ENCODE measurements at regions not wholly inside any gene's neighbourhood (a gene's known extent, or its start where the extent isn't known, plus 50 kb on each side); places are given as distances from the start of the nearest gene placed in this dataset.

DNA sequence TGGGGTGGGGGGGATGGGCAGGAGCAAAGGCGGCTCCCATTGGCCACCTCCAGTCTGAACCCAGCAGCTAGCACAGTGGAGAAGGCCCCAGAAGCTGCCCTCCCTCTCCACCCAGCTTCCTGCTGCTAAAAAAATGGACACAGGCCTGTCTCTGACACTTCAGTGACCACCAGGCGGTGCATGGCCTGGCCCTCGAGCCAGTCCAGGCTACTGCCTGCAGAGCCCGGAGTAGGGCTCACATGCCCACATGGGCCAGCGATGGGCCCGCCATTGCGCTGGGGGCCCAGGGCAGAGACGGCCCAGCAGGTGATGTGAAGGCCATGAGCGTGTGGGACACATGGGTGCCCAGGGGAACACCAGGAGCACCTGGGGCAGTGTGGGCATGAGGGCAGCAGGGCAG is 52.1 kb upstream of the NOTCH1 start:
- peaks cover 3 to 5% (median 5%) of the 10 kb centered on the region in 5 donors for H3K27me3 ChIP-seq (ENCODE audit: control insufficient read depth in 5 of 5, insufficient read depth in 4 of 5, low read length in 5 of 5)
- H3K36me3 ChIP-seq (ENCODE audit: control insufficient read depth in 5 of 5, insufficient read depth in 5 of 5, low read length in 5 of 5) = no peaks in the 10 kb centered on the region
- peaks cover 2 to 9% (median 6%) of the 10 kb centered on the region in 5 donors for H3K4me1 ChIP-seq (ENCODE audit: control insufficient read depth in 5 of 5, insufficient read depth in 5 of 5, low read length in 5 of 5)
- H3K4me3 ChIP-seq (ENCODE audit: low read depth in 1 of 5, low read length in 5 of 5) = no peak overlapping the region
- H3K27ac ChIP-seq (ENCODE audit: low read depth, low read length) = no peak overlapping the region
- peaks cover 0 to 6% (median 0%) of the 10 kb centered on the region in 5 donors for H3K9me3 ChIP-seq (ENCODE audit: control insufficient read depth in 5 of 5, low read length in 5 of 5)
- H3K9ac ChIP-seq (ENCODE audit: low read length in 5 of 5) = no peak overlapping the region

DNA sequence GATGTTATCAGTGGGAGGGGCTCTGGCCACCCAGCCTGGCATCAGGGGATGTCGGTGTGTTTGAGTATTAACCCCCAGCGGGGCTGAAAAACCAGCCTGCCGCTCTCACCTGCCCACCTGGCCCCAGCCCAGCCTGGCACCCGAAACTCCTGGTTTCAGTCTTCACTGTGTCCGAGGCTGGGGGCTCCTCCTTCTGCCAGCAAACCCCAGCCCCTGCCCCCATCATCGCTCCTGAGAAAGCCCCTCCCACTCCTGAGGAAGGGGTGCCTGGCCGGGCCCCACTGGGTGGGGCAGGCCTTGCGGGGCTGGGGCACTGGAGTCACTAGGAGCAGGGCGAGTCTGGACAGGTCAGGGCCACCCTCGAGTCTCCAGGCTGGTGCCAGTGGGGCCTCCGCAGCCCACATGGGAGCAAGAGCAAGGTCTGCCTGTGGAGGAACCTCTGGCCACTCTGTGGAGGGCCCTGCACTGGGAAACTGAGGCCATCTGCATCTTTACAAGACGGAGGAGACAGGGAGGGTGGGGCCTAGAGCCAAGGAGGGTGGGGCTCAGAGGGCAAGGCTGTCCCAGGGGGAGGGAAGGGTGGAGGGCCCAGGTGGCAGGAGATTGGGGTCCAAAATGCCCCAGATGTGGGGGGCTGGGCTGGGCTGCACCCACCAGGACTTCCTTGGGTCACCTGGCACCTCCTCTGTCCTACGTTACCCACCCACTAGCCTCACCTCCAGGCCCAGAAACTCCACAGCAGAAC is 51.5 kb upstream of the NOTCH1 start:
- H3K27me3 ChIP-seq (ENCODE audit: control insufficient read depth in 5 of 5, insufficient read depth in 4 of 5, low read length in 5 of 5) = peaks cover 3 to 8% (median 5%) of the 10 kb centered on the region in 5 donors
- peaks cover 0 to 6% (median 0%) of the 10 kb centered on the region in 5 donors for H3K9me3 ChIP-seq (ENCODE audit: control insufficient read depth in 5 of 5, low read length in 5 of 5)
- H3K27ac ChIP-seq (ENCODE audit: low read depth, low read length) = no peak overlapping the region
- H3K4me3 ChIP-seq (ENCODE audit: low read depth in 1 of 5, low read length in 5 of 5) = no peak overlapping the region
- H3K4me1 ChIP-seq (ENCODE audit: control insufficient read depth in 5 of 5, insufficient read depth in 5 of 5, low read length in 5 of 5) = peaks cover 2 to 9% (median 6%) of the 10 kb centered on the region in 5 donors
- no peak overlapping the region for H3K9ac ChIP-seq (ENCODE audit: low read length in 5 of 5)
- H3K36me3 ChIP-seq (ENCODE audit: control insufficient read depth in 5 of 5, insufficient read depth in 5 of 5, low read length in 5 of 5) = no peaks in the 10 kb centered on the region

DNA sequence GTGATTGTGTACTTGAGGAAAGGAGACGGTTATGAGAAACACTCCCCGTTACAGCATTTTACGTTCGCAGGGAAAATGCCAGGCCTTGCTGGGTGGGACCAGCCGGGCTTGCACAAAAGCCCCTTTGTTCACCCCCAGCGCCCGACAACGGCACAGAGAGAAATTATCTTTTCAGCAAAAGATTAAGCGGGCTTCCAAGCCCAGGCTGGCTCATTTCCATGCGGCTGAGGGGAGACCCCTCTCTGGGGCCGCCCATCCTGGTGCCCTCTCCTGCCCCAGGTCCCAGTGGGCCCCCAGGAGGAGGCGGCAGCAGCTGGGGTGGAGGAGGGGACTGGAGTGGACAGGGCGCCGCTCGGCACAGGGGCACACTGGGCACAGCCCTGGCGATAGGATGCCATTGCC is 50.8 kb upstream of the NOTCH1 start:
- Histone ChIP-seq H3K36me3 (ENCODE audit: control insufficient read depth in 5 of 5, insufficient read depth in 5 of 5, low read length in 5 of 5) (no peaks in the 10 kb centered on the region), H3K27me3 (ENCODE audit: control insufficient read depth in 5 of 5, insufficient read depth in 4 of 5, low read length in 5 of 5) (peaks cover 3 to 8% (median 5%) of the 10 kb centered on the region in 5 donors), H3K9ac (ENCODE audit: low read length in 5 of 5) (no peak overlapping the region), H3K4me3 (ENCODE audit: low read depth in 1 of 5, low read length in 5 of 5) (no peak overlapping the region), H3K9me3 (ENCODE audit: control insufficient read depth in 5 of 5, low read length in 5 of 5) (peaks cover 0 to 6% (median 0%) of the 10 kb centered on the region in 5 donors), H3K27ac (ENCODE audit: low read depth, low read length) (no peak overlapping the region), H3K4me1 (ENCODE audit: control insufficient read depth in 5 of 5, insufficient read depth in 5 of 5, low read length in 5 of 5) (peaks cover 2 to 9% (median 6%) of the 10 kb centered on the region in 5 donors)

DNA sequence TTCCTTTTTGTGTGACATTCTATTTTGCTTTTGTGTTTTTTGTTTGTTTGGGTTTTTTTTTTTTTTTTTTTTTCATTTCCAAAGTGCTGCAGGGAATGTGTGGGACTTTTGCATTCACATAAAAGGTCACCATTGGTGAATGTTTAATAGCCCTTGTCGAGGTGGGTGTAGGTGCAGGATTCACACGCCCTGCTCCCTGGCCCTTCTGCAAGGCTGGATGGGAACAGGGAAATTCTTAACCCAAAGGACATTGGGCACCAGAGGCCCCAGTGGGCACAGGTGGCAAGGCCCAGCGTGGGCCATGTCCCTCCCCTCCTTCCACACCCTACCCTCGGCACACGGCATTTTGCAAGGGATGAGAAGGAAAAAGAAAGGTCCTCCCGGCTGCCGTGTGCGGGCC is 50.4 kb upstream of the NOTCH1 start:
- Histone ChIP-seq H3K27ac (ENCODE audit: low read depth, low read length) (no peak overlapping the region), H3K9me3 (ENCODE audit: control insufficient read depth in 5 of 5, low read length in 5 of 5) (peaks cover 0 to 6% (median 0%) of the 10 kb centered on the region in 5 donors), H3K4me1 (ENCODE audit: control insufficient read depth in 5 of 5, insufficient read depth in 5 of 5, low read length in 5 of 5) (peaks cover 2 to 13% (median 7%) of the 10 kb centered on the region in 5 donors), H3K4me3 (ENCODE audit: low read depth in 1 of 5, low read length in 5 of 5) (no peak overlapping the region), H3K36me3 (ENCODE audit: control insufficient read depth in 5 of 5, insufficient read depth in 5 of 5, low read length in 5 of 5) (no peaks in the 10 kb centered on the region), H3K27me3 (ENCODE audit: control insufficient read depth in 5 of 5, insufficient read depth in 4 of 5, low read length in 5 of 5) (peaks cover 4 to 8% (median 5%) of the 10 kb centered on the region in 5 donors), H3K9ac (ENCODE audit: low read length in 5 of 5) (no peak overlapping the region)

DNA sequence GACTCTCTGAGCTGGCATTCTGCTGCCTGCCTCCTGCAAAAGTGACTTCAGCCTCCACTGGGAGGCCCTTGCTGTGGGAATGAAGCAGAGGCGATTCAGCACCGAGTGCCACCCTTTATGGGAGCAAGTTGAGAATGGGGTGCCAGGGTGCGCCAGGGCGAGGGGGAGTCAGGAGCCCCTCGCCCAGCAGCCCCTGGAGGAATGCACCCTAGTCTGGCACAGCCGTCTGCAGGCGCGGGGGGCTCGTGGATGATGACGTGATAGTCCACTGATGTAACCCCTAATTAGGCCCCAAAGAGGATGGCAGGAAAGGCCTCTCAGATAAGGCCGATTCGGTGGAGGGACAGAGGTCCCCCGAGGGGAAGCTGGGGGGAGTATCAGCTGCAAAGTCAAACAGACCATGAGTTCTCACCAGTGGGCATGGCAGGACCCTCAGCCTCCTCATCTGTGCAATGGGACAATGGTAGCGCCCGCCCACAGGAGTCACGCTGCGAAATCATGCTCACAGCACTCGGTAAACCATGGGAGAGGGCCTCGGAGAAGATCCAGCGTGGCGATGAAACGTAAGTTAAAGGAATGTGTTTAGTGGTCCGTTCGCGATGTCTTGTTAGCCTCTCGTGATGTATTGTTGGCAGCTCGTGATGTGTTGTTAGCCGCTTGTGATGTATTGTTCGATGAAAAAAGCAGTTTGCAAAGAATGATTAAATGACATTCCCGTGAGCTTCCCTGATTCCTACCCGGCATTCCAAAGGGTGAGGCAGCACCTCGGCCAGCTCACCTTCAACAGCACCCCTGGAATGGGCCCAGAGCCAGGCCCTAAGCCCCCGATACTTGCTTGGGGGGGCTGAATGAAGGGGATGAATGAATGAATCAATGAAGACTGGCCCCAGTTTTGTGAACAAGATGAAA is 49.7 kb upstream of the NOTCH1 start:
- Histone ChIP-seq H3K9me3 (ENCODE audit: control insufficient read depth in 5 of 5, low read length in 5 of 5) (no peaks in the 10 kb centered on the region), H3K27ac (ENCODE audit: low read depth, low read length) (no peak overlapping the region), H3K4me3 (ENCODE audit: low read depth in 1 of 5, low read length in 5 of 5) (no peak overlapping the region), H3K36me3 (ENCODE audit: control insufficient read depth in 5 of 5, insufficient read depth in 5 of 5, low read length in 5 of 5) (no peaks in the 10 kb centered on the region), H3K27me3 (ENCODE audit: control insufficient read depth in 5 of 5, insufficient read depth in 4 of 5, low read length in 5 of 5) (peaks cover 4 to 8% (median 7%) of the 10 kb centered on the region in 5 donors), H3K9ac (ENCODE audit: low read length in 5 of 5) (no peak overlapping the region), H3K4me1 (ENCODE audit: control insufficient read depth in 5 of 5, insufficient read depth in 5 of 5, low read length in 5 of 5) (peaks cover 4 to 20% (median 14%) of the 10 kb centered on the region in 5 donors)
